HG02840 (cell line): ENCODE measurements at regions not wholly inside any gene's neighbourhood (a gene's known extent, or its start where the extent isn't known, plus 50 kb on each side); places are given as distances from the start of the nearest gene placed in this dataset.

Experiments used
- ATAC-seq: cut with Tn5 transposase; IDR thresholded peaks from one replicate; pipeline ENCODE4 v1.9.1; 2021; ENCODE audit warnings: mild to moderate bottlenecking, moderate library complexity, moderate number of reproducible peaks; ENCODE audit not compliant: unreplicated experiment, low FRiP score

DNA sequence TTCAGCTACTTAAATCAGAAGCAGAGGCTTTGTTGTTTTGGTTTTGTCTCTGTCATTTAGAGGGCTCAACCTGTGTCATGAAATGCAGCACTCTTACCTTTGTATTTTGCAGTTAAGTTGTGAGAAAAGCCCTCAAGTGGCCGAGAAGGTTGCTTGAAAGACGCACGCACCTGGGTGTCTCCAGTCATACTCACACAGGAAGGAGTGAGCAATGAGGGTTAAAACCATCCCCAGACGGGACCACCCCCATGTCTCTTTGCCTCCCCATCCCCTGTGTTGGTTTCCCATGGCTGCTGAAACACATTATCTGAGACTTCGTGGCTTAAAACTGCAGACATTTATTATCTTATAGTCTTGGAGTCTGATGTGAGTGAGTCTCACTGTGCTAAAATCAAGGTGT is 376.1 kb upstream of the CFAP20DC start:
- no peak for ATAC-seq

DNA sequence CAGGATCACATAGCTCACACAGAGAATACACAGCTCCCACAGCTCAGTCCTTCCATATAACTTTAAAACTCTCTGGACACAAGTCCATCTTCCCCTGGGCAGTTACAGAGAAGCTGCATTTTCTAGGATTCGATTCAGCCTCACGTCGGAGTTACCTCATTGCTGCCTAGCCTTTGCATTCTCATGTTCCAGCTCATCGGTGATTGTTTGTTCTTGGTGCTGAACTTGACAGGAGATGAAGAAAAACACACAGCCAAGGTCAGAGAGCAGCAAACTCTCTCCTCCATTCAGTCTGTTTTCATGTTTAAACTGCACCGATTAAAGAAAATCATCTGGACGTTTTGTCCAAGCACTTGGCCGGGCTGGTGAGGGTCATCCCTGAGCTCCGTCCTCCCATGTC is 375.5 kb upstream of the CFAP20DC start:
- no peak for ATAC-seq

DNA sequence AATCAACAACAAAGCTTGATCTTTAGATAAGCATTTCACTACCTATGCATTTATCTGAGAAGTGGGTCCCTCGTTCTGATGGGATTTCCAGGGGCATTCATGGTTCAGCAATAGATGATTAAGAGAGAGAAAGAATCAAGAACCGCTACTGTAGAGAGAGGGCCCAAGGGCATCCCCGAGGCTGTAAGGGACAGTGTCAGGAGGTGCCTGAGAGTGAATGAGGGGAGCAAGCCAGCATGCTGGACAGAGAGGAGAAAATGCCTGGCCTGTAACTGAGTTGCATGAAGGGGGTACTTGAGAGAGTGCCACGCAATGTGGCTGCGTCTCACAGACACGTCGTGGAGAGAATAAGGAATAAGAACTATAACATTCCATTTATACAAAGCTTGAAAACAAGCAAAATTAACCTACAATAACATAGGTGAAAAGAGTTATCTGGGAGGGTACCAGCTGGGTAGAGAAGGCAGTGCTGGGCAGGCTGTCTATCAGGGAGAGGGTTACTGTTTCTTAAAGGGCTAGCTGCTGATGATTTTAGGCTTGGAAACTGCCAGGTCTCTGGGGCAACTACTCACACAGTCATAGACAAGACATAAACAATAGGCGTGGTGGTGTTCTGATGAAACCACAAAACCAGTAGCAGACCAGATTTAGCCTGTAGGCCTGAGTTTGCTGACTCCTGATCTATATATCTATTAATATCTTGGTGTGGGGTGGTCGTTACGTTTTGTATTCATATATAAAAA is 374.6 kb upstream of the CFAP20DC start:
- ATAC-seq, result no peak

DNA sequence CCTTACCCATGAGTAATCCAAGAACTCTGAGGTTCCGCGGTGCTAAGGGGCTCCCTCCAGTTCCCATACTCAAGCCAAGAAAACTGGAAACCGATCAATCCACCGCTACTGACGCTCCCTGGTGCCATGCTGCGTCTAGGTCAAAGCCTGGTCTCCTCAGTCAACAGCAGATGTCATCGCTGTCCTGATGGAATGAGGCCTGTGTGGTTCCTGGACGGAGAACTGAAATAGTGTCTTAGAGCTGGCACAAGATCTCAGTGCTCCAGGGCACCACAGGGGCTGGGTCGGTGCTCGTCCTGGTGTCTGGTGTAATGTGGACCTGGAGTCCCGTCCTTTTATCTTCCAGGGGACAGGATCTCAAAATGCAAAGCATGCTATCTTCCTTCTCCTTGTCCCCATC is 373.9 kb upstream of the CFAP20DC start:
- ATAC-seq, result no peak

DNA sequence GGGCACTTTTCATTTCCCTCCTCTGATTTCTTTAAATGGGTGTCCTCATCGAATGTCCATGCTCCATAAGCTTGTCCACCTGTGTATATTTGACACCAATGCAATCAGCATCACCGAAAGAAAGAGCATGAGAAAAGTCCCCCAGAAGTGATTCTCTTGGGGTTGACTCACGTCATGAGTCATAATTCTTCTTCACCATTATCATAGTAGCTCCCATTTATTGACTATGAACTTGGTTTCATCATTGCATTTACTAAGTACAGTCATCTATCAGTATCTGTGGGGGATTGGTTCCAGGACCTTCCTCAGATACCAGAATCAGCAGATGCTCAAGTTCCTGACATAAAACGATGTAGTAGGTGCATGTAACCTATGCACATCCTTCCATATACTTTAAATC is 372.5 kb upstream of the CFAP20DC start:
- no peak for ATAC-seq

DNA sequence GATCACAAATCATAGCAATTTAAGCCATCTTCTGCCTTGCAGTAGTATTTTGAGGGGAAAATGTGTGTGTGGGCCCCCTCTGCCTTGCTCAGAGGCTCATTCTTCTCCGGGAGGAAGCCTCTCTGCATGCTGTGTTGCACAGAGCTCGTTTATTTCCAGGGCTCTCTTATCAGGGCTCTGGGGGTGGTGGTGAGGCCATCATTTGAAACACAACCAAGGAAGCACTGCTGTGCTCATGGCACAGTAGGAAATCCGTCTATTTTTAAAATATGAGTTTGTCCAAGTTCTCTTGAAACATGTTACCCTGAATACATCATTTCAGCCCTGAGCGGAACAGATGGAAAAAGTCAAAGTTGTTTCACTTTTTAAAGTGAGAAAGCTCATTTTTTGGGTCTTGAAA is 369.0 kb upstream of the CFAP20DC start:
- no peak for ATAC-seq

DNA sequence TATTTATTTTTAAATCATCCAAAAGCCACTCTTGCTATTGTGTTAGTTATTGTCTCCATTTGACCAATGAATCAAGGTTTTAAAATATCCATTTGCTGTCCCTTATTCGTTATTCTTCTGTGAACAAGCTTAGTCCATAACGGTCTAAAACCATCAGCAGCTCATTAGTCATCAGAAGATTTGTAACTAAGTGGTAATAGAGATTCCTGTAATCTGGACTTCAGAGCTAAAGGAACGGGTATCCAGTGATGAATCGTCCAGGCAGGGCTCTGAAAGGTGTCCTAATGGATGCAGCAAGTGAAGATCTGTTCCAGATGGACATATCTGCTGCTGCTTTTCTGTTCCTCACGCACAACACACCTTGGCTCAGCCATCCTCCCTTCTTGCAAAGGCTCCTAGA is 362.7 kb upstream of the CFAP20DC start:
- no peak for ATAC-seq

DNA sequence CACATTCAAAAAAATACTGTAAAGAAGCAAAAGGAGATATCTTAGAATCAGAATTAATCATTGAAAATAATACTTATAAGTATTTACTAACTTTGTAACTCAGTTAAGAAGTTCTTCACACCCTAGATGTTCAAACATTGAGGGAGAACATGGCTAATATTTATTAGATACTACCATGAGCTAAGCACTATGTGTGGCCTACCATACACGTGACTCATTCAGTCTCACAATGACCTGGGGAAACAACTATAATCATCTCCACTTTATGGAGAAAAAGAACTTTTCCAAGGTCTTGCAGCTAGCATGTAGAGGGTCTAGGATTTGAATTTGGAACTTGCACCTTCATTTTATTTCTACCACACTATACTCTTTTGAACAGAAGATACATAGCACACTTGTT is 361.9 kb upstream of the CFAP20DC start:
- ATAC-seq, result no peak

DNA sequence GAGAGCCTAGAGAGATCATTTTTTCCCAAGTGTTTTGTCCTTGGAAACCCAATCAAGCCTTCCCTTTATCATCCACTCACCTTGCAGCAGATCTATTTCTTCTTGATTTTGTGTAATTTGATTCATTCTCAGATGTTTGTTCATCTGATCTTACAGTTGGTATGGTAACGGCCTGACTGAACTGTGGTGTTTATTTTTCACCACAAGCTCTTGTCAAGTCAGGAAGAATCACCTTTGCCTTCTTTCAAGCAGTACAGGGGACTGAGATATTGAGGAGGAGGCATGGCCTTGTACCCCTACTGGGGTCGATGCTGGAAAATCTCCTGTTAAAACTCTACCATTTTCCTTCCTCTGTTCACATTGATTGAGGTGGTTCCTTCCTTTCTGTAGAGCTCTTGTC is 361.4 kb upstream of the CFAP20DC start:
- ATAC-seq, result no peak

DNA sequence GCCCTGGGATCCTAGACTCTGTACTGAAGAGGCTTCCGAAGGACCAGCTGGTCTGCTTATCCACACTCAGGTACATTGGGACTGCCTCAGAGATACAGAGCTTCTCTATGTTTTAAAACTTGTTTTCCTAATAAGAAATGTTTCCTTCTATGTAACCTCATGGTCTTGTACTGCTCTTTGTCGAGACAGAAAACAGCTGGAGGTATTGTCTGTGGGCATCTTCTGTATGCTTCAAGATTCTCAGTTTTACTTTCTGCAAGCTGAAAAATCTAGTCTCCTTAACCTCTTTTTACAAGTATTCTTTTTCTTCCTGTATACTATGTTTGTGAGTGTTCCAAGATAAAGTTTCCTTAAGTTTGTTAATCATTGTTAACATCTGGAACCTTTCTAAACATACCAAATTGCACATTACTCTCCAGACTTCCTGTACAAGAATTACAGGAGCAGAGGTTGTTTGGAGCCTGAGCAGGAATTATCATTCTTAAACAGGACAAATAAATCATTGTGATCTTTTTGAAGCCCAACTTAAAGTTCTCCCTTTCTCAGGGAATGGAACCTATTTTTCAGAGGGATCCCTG is 358.3 kb upstream of the CFAP20DC start:
- peak; percentile 56 for ATAC-seq

DNA sequence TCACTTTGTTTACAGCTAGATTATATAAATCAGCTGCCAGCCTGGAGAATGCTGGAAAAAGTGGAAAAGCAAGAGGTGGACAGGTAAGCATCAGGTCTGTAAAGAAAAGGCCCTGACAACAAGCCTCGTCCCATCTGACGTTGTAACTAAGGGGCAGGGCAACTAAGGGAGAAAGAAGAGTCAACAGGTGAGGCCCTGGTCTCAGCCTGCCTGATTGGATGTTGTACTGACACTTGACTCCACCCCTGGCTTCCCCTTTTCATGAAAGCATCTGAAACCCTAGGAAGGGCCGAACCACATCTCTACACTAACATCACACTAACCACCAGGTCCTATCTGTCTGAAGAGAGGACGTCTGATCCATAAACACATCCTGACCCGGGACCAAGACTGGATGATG is 357.6 kb upstream of the CFAP20DC start:
- ATAC-seq, result no peak

DNA sequence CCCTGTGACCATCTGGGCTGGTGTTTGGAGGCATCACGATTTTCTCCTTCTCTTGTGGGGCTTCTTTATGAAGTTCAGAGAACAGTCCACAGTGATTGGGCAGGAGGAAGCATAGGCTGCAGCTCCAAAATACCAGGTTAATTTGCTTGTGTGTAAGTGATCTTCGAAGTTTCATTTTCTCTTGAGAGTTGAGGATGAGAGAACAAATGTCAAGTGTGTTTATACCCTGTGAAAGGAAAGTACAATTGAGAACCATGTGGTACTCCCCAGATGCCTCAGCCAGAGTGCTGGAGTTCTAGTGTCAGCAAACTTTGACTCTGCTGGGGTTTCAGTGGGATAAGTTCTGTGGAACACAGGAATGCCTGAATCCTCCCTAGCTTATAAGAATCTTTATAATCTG is 357.1 kb upstream of the CFAP20DC start:
- ATAC-seq, result peak; percentile 71

DNA sequence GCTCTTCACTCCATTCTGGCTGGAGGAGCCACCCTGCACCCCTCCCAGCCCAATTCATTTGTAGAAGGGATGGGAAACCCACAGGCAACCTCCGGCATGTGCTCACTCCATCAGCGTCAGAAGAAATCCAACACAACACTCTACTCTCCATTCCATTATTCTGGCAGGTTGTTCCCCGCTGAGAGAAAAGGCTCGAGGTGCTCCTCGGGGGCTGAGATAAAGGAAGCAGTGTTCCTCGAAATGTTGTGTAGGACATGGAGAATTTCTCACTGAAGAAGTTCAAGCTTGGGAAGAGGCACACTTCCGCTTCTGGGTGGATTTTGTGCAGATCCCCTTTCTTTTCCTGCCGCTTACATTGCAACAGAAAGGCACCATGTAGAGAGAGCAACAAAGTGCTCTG is 355.0 kb upstream of the CFAP20DC start:
- no peak for ATAC-seq

DNA sequence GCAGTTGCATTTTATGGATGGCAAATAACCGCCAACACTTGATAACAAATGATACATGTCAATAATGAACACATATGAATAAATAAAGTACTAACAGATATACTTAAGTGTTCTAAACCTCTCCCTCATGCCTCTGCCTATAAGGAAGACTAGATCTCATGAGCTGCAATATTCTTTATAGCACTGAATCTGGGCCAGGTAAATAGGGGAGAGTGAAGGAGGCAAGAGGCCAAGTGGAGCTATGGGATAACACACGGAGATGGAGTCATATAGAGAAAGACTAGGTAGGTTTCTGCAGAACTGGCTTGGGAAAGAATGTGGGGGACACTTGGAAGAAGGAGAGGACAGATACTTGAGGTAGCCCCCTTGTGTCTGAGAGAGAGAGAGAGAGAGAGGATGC is 354.2 kb upstream of the CFAP20DC start:
- no peak for ATAC-seq

DNA sequence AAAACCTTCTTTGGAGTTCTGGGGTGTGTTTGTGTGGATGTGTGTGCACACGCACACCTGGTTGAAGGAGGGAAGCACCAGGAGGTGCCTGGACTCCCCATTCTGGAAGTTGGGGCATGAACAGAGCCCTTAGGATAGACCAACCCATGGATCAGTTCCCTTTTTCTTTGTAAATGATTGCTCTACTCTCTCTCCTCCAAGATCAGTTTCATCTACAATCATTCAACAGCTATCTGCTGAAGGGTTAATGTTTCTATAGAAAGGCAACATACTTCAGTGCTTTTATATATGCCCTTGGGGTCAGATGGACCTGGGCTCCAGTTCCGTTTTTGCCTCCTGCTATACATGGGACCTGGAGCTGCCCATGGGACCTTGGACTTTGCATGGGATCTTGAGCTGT is 352.1 kb upstream of the CFAP20DC start:
- ATAC-seq, result no peak

DNA sequence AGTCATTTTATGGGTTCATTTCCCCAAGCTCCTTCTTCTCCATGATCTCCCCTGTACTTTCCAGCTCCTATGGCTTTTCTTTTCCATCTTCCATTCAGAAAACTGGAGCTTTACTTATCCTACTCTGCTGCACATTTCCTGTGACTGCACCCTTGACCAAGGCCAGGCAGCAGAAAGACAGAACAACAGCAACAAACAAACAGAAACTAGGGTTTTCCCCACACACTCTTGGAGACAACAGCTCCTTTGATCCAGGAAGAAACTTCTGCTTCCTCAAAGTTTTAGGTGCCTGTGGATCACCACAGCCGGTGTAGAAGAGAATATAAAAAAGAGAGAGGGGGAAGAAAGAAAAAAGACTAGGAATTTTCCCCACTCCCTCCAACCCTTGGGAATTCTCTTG is 342.3 kb upstream of the CFAP20DC start:
- no peak for ATAC-seq

DNA sequence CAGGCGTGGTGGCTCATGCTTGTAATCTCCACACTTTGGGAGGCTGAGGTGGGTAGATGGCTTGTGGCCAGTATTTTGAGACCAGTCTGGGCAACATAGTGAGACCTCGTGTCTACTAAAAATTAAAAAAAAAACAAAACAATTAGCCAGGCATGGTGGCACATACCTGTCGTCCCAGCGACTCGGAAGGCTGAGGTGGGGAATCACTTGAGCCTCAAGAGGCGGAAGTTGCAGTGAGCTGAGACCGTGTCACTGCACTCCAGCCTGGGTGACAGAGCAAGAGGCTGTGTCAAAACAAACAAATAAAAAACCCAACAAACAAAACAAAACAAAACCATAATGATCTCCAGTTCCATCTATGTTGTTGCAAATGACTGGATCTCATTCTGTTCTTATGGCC is 341.3 kb upstream of the CFAP20DC start:
- ATAC-seq, result no peak

DNA sequence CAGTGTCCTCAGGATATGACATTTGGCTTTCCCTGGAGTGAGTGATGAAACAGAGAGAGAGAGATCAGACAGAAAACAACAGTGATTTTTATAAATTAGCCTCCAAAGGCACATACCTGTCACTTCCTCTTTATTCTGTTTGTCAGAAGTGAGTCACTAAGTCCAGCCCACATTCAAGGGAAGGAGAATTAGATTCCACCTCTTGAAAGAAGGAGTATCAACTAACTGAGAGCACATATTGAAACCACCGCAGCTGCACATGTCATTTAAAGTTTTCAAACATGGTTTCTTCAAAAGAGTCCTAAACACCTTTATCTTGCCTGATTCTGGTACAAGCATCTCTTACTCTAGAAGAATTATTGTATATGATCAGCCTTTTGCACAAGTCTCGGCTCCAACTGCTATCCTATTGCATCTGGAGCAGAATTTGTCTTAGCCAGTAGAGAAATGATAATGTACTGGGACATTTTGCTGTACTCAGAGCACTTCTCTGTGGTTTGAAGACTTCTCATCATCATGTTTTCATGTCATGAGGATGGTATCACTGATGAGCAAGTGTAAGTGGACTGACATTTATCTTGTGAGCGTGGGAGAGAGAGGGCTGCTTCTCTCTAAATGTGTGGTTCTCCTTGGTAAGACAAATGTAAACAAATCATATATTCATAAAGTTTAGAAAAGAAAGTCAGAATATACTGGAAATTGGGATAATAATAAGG is 338.9 kb upstream of the CFAP20DC start:
- ATAC-seq, result no peak

DNA sequence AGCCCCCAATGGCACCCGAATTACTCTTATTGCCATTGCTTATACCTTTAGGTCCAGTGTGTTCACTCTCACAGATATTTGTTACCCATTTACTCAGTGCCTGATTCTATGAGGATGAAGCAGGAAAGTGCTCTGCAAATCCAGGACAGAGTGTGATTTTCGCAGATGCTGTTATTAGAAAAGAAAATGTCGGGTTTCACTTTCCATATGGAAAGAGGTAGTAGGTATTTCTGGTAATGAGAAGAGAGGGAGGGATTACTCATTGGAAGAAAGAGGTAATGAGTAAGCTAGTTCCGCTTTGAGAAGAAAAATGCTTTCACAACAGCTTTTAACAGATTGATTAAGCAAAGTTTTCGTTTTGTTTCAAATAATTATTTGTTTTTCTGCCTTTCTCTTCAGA is 336.3 kb upstream of the CFAP20DC start:
- peak; percentile 79 for ATAC-seq

DNA sequence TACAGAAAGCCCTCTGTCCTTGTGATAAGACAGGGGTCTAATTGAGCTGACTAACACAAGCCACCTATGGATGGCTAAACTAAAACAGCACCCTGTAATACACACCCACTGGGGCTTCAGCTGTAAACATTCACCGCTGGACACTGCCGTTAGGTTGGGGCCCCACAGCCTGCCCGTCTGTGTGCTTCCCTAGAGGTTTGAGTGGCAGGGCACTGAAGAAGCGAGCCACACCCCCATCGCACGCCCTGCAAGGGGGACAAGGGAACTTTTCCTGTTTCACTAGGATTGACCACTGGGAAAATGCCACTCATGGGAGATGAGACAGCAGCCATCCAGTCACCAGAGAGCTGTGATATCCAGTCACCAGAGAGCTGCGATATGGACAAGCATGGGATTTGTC is 335.7 kb upstream of the CFAP20DC start:
- ATAC-seq, result no peak

DNA sequence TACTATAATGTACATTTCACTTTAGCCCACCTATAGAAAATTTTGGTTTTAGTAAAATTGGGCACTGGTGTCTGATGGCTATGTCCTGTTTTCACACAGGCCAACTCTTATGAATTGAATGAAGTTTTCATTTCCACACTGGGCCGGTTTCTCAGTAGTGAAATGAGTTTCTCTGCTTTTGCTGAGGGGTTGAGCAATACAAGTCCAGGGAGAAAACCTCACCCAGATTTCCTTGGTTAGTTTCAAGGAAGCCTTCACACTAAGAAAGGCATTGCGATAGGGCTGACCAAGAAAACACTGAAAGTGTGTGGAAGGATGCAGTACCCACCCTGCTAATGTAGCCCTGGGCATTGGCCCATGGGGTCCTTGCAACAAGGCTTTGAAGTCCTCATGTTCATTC is 331.5 kb upstream of the CFAP20DC start:
- ATAC-seq, result peak; percentile 58

DNA sequence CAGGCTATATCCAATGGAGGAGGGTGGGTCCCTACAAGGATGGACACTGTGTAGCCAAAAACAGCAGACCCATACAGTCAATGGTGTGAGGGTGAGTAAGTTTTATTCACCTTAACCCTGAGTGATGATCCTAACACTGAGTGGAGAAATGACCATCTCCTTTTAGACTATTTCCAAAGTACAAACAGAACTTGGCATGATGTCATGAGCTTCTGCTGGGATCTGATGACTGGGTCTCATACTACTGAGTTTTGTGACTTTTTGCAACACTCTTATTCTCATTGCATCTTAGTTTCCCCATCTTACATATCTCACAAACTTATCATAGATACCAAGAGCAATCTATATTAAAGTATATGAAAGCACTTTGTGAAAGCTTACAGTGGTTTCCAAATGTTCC is 330.3 kb upstream of the CFAP20DC start:
- no peak for ATAC-seq
